GM21737 (cell line): ENCODE measurements at regions not wholly inside any gene's neighbourhood (a gene's known extent, or its start where the extent isn't known, plus 50 kb on each side); places are given as distances from the start of the nearest gene placed in this dataset.
"Not testable (repeated sequence)": the region's sequence is repeated elsewhere in the genome, so short reads cannot be mapped to it uniquely, and the experiment has no call there.

ENCODE experiments used
- ATAC-seq: cut with Tn5 transposase; IDR thresholded peaks from one replicate; pipeline ENCODE4 v1.9.1; 2021; ENCODE audit warnings: mild to moderate bottlenecking, moderate library complexity; ENCODE audit not compliant: unreplicated experiment

GRCh38 chr3:76311941-76312340, 526.6 kb upstream of the ZNF717 start:
- no peak for ATAC-seq

- not testable (repeated sequence) for ATAC-seq
Measured at GRCh38 chr3:76315906-76316305, 530.6 kb upstream of the ZNF717 start.

- ATAC-seq = no peak
Measured at GRCh38 chr3:76321614-76322013, 536.3 kb upstream of the ZNF717 start.

GRCh38 chr3:76324101-76324500, 538.8 kb upstream of the ZNF717 start:
- no peak for ATAC-seq

DNA sequence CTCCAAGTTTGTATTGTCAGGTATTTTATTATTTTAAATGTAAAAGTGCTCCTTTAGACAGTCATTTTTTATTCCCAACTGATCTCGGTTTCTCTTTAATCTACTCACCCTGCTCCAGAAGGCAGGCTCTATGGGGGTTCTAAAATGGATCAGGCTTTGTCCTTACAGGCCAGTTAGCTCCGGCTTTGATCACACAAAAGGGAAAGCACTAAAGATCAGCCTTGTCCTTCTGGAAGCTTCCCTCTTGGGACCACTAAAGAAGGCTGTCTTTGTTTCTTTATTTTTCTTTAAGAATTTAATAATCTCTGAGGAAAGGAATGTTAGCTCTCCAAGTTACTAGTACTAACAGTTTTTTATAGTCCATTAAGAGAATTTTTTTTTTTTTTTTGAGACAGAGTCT, 560.5 kb upstream of the ZNF717 start:
- ATAC-seq = no peak

- no peak for ATAC-seq
Measured at GRCh38 chr3:76346690-76347089, 561.3 kb upstream of the ZNF717 start.

DNA sequence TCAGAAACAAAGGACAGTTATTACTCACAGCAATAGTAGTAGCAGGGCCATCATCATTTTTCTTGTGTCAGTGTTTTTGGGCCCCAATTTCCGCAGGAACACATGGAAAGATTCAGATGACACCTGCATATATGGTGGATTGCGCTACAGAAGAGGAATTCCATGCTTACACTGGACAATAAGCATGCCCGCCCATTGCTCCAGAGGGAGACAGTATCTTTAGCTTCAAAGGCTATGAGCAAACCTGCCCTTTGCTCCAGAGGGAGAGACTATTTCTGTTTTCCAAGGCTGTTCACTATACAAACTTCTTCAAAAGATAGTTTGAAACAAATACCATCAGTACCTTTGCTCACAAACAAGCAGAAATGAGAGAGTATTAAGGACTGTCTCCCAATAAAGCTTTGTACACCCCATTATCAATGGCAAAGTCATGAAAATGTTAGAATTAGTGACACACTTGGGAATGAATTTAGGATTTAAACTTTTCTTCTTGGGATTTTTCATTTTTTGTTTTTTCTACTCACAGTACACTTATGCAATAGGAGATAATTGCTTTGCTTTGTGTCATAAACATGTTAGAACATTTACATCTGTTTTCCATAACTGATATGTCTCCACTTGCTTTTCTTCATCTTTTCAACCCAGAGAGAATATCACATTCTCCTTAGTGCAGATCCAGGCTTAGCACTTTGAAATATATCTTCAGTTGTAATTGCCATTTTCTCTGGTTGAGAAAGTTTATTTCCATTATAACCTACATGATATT, 564.5 kb upstream of the ZNF717 start:
- no peak for ATAC-seq

- ATAC-seq = no peak
Measured at GRCh38 chr3:76352051-76352450, 566.7 kb upstream of the ZNF717 start.

DNA sequence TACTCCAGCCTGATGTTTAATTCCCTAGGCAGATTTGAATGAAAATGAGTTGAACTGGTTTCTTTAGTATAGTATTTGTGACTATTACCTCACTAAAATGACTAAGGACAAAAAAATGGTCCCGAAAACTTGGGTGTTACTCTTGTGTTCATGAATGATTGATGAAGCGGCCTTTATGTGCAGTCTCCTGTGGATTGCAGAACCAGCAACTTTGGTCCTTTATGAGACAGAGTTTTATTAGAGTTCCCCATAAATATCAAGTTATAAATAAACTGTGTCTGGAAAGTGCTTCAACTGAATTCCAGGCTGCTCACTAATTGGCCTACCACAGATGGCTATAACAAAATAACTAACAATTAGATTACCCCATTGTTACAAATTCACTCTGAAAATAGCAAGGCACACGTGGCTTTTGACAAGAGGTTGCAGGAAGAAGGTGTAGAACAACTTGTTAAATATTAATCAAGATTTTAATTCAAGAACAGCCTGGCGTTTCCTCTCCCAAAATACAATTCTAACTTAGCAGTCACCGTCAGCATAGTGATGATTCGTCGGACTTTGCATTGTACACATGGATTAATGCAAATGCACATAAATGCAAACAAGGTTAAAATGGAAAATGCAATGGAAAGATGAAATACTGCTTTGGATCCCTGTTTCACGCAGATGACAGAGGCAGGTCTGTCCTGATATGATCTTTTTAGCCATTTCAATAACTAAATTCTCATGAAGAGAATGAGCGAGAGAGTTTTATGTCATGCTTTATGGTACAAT, 567.3 kb upstream of the ZNF717 start:
- ATAC-seq = no peak

GRCh38 chr3:76353683-76354082, 568.3 kb upstream of the ZNF717 start:
- ATAC-seq = no peak

DNA sequence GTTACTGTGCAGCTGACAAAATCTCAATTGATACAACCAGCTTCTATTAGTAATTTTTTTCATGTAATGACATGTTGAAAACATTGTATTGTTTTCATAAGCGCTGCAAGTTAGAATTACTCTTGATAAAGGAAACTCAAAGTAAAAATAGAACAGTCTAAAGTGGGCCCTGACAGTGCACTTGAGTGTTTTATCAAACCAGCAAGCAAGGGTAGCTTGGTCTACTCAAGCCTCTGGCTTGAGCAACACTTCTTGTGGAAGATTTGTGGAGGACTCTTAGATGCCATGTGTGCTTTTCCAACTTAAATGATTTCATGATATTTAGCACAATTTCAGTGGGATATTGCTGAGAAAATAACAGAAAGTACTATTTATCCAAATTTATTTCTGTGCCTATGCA, 575.7 kb upstream of the ZNF717 start:
- no peak for ATAC-seq

DNA sequence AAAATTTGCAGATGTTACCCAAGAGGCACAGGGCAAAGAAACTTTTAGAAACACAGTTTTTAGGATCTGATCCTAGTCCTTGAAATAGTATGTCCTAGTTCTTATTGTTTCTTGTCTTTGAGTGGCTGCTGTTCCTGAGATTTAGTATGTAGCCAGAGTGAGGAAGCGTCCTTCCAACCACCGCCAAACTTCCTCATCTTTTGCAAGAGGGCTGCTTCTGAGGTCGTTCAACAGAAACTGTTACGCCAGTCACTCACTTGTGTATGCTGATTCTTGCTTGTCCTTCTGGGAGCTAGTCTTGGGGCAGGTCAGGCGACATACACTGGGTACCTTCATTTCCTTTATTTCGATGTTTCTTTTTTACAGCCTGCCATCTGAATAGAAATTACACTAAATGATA, 577.3 kb upstream of the ZNF717 start:
- no peak for ATAC-seq

DNA sequence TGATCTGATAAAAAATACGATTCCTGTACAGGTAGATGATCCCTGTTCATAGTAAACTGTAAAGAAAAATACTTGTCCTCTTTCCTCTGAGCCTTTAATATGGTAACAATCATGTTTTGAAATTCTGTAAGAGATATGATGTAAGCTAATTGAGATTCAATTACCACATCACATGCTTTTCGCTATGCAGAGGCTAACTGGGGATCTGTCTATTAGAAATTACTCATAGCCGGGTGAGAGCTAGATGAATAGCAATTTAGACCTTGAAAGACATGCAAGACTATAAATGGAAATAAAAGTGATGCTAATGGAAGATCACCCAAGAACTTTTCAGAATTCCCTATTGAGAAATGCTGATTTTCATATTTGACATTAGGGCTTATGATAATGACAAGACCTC, 579.9 kb upstream of the ZNF717 start:
- ATAC-seq = no peak

GRCh38 chr3:76367281-76367680, 581.9 kb upstream of the ZNF717 start:
- ATAC-seq = no peak

- ATAC-seq = no peak
Measured at GRCh38 chr3:76369170-76369569, 583.8 kb upstream of the ZNF717 start.

DNA sequence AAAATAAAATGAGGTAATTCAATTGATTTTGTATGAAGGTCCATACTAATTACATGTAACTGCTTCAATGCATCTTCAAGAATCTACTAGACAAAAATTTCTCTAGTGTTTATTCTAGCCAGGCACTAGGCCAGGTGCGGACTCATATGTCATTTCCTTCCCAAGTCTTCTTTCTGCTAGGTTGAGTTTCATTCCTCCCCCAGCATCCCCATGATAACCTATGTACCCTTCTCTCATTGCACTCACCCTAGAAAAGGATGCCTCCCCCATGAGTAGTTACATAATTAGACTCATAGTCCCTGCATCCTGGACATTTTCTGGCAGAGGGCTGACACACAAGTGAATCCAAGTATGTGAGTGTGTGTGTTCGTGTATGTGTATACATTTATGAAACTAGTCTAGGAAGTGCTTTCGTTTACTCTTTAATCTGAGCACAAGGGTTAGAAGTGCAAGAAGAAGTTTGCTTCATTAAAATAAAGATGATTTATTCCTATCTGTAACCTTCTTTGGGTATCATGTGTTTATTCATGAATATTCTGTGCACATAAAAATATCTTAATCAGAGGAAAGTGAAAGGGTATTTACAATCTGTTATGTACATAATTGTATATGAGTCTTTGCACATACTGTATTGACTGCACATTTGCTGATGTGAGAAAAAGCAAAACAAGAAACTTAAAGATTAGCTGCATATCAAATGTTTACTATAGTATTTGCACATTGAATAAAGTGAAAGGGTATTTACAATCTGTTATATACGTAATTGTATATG, 585.6 kb upstream of the ZNF717 start:
- no peak for ATAC-seq

- ATAC-seq = no peak
Measured at GRCh38 chr3:76372497-76372896, 587.1 kb upstream of the ZNF717 start.

DNA sequence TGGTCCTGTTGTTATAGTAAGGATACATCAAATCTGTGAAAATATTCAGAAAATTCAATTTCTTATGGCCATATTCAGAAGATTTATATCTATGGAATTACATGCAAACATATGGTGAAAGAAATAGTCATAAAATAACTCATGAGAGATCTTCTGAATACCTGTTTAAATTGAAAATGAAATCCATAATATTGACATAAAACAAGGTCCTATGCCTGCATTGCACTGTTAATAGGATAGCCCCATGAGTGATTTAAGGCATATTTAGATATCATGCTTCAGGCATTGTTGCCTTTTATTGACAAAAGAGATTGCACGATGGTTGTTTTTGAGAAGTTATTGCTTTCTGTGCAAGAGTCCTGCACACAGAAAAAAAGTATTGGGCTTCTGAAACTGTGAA, 591.7 kb upstream of the ZNF717 start:
- no peak for ATAC-seq

GRCh38 chr3:76378789-76379188, 593.4 kb upstream of the ZNF717 start:
- ATAC-seq = no peak

GRCh38 chr3:76383781-76384180, 598.4 kb upstream of the ZNF717 start:
- no peak for ATAC-seq

GRCh38 chr3:76387000-76387399, 601.7 kb upstream of the ZNF717 start:
- no peak for ATAC-seq

GRCh38 chr3:76400141-76400540, 614.8 kb upstream of the ZNF717 start:
- ATAC-seq = no peak
